ENCODE measurements at regions not wholly inside any gene's neighbourhood (a gene's known extent, or its start where the extent isn't known, plus 50 kb on each side); places are given as distances from the start of the nearest gene placed in this dataset.

DNA sequence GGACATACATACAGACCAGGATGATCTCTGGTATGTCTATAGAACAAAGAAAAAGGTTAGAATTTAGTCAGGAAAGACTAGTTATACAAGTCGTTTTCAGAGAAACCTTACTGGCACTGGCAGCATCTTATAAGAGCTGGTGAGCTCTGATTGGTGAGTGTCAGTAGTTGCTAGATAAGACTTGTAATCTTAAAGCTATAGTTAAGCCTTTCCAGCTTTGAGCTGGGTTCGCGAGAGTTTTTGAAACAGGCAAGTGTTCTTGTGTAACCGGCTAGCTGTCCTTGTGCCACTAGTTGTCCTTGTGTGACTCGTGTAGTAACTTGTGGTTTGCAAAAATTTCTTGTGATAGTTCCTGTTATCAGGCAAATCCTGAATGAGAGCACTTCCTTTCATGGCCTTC, 740.9 kb downstream of the GALC start:
- H2BK20ac ChIP-seq (ENCODE audit: low read depth, low read length) = no peak overlapping the region
- H3K14ac ChIP-seq (replicated peaks; ENCODE audit: low read depth, low read length) = no peak overlapping the region
- no peaks in the 10 kb centered on the region for H3K4me1 ChIP-seq (ENCODE audit: control insufficient read depth, insufficient read depth, low read length)
- no peak overlapping the region for H2BK120ac ChIP-seq (ENCODE audit: low read depth, low read length)
- H3K56ac ChIP-seq (ENCODE audit: extremely low read depth, insufficient read depth, low read length) = no peak overlapping the region
- no peak overlapping the region for H2AK5ac ChIP-seq (ENCODE audit: low read depth, low read length)
- no peak overlapping the region for H3K4me3 ChIP-seq (ENCODE audit: insufficient read depth, low read depth, low read length)
- BruUV-seq (replicated peaks) = no TSS peak
- no peaks in the 10 kb centered on the region; the same call in 1 of the 2 replicates for H3K9me3 ChIP-seq (ENCODE audit: control insufficient read depth, insufficient read depth, low read length)
- no peaks in the 10 kb centered on the region for H3K36me3 ChIP-seq (ENCODE audit: control insufficient read depth, insufficient read depth, low read length)
- H4K91ac ChIP-seq (ENCODE audit: insufficient read depth, low read depth, low read length) = no peak overlapping the region
- no peak for TF ChIP-seq MAFK (IDR thresholded peaks at IDR 0.05; ENCODE audit: low read depth, low read length)
- TF ChIP-seq SMC3 (IDR thresholded peaks at IDR 0.05; ENCODE audit: low read depth, low read length) = no peak
- TF ChIP-seq RFX5 (IDR thresholded peaks at IDR 0.05; ENCODE audit: low read depth, low read length) = peak; percentile 23; the same call in 1 of the 2 replicates
- TF ChIP-seq CHD1 (IDR thresholded peaks at IDR 0.05; ENCODE audit: low read depth, low read length) = no peak
- in situ Hi-C loops (cut with MboI; ENCODE audit: low sequenced_read_pairs) = no loop called here
- ChIA-PET POLR2A (ENCODE audit: unreplicated experiment) (no interaction called here), CTCF (no interaction called here)
- no peak overlapping the region for H3K9ac ChIP-seq (ENCODE audit: low read depth, low read length)
- H2AK9ac ChIP-seq (replicated peaks; ENCODE audit: low read depth, low read length, poor library complexity) = no peak overlapping the region
- H2BK5ac ChIP-seq (ENCODE audit: low read depth, low read length, poor library complexity, severe bottlenecking) = no peak overlapping the region
- H4K20me1 ChIP-seq (ENCODE audit: insufficient read depth, low read length) = no peaks in the 10 kb centered on the region
- no peak overlapping the region for H4K5ac ChIP-seq (ENCODE audit: low read depth, low read length)
- intact Hi-C loops (cut with micrococcal nuclease) = no loop called here
- H3K9me1 ChIP-seq (ENCODE audit: insufficient read depth, low read length) = no peaks in the 10 kb centered on the region
- 20% methylated on average over 1 of the region's 5 CpGs; no CpG with 5 or more reads in 1 of the 2 experiments for WGBS, 2 experiments (ENCODE audit: extremely low coverage in 2 of 2, insufficient read length in 1 of 2)
- H3K79me1 ChIP-seq (ENCODE audit: low read depth in 1 of 2, low read length in 2 of 2) = no peaks in the 10 kb centered on the region
- no peak overlapping the region for H4K8ac ChIP-seq (ENCODE audit: low read depth in 2 of 2, low read length in 2 of 2)
- dilution Hi-C loops (cut with HindIII; ENCODE audit: low sequenced_read_pairs, unreplicated experiment) = no loop called here
- no peaks in the 10 kb centered on the region for H3K27me3 ChIP-seq (ENCODE audit: control insufficient read depth, insufficient read depth, low read length)
- H3K18ac ChIP-seq (ENCODE audit: low read depth, low read length) = no peak overlapping the region
- DNase-seq (no peak), ATAC-seq (ENCODE audit: low read depth) (no peak)
- H3K4me2 ChIP-seq (ENCODE audit: low read depth, low read length) = no peak overlapping the region
- no peak overlapping the region for H3K23ac ChIP-seq (ENCODE audit: low read depth, low read length)
- H2AFZ ChIP-seq (replicated peaks; ENCODE audit: low read length, poor library complexity) = no peak overlapping the region
- no peak overlapping the region for H2BK15ac ChIP-seq (ENCODE audit: low read depth, low read length)
- H3K27ac ChIP-seq (ENCODE audit: insufficient read depth, low read length) = no peak overlapping the region
- H3K4ac ChIP-seq (ENCODE audit: low read depth, low read length) = no peak overlapping the region

Measured in IMR-90 (cell line).